IMR-90 (cell line): ENCODE measurements at regions not wholly inside any gene's neighbourhood (a gene's known extent, or its start where the extent isn't known, plus 50 kb on each side); places are given as distances from the start of the nearest gene placed in this dataset.

Source experiments
- ATAC-seq: fragments of 200-7000 bp; cut with Tn5 transposase; 2 replicates; pipeline ENCODE4 v1.9.1; 2020; ENCODE audit warnings: low read depth, mild to moderate bottlenecking, moderate library complexity
- BruUV-seq: library from RNA; stranded (reverse); fragments of 400-500 nt; replicated peaks from 2 replicates; lab custom pipeline; 2021; lab: Mats Ljungman, UMichigan
- CTCF ChIA-PET: fragments of 300-600 bp; formaldehyde crosslinking; extraction: SDS; loops from one replicate; lab custom pipeline; 2021; ENCODE audit warnings: antibody characterized with exemption; lab: Yijun Ruan, JAX
- POLR2A ChIA-PET: fragments of 300-600 bp; sonication (Branson Sonifier 250); formaldehyde crosslinking; loops from one replicate; lab custom pipeline; 2022; ENCODE audit warnings: antibody characterized with exemption; ENCODE audit not compliant: unreplicated experiment; lab: Charles Lee
- DNase-seq: peaks from one replicate; pipeline ENCODE4 v3.0.0; 2013
- H2AFZ ChIP-seq: replicated peaks from 2 replicates; pipeline ENCODE3; 2013; ENCODE audit warnings: low read length, mild to moderate bottlenecking; ENCODE audit not compliant: poor library complexity
- H2AK5ac ChIP-seq: 2 replicates; pipeline ENCODE4 v1.6.1; 2013; ENCODE audit warnings: low read depth, low read length, inconsistent platforms
- H2AK9ac ChIP-seq: replicated peaks from 2 replicates; pipeline ENCODE3; 2013; ENCODE audit warnings: mild to moderate bottlenecking, low read depth, low read length, moderate library complexity; ENCODE audit not compliant: poor library complexity
- H2BK120ac ChIP-seq: 2 replicates; pipeline ENCODE4 v1.6.1; 2013; ENCODE audit warnings: low read depth, low read length, inconsistent platforms
- H2BK15ac ChIP-seq: 3 replicates; pipeline ENCODE4 v1.6.1; 2013; ENCODE audit warnings: low read depth, low read length, inconsistent platforms
- H2BK20ac ChIP-seq: 2 replicates; pipeline ENCODE4 v1.6.1; 2013; ENCODE audit warnings: low read depth, mild to moderate bottlenecking, inconsistent platforms, low read length, moderate library complexity
- H2BK5ac ChIP-seq: 2 replicates; pipeline ENCODE4 v1.6.1; 2013; ENCODE audit warnings: mild to moderate bottlenecking, low read depth, low read length, inconsistent platforms; ENCODE audit not compliant: poor library complexity, severe bottlenecking
- H3K14ac ChIP-seq: replicated peaks from 2 replicates; pipeline ENCODE4 v1.6.1; 2013; ENCODE audit warnings: low read depth, low read length, inconsistent platforms
- H3K18ac ChIP-seq: 2 replicates; pipeline ENCODE4 v1.6.1; 2013; ENCODE audit warnings: low read depth, low read length, control low read depth
- H3K23ac ChIP-seq: 2 replicates; pipeline ENCODE4 v1.6.1; 2013; ENCODE audit warnings: low read depth, low read length, inconsistent platforms
- H3K27ac ChIP-seq: 2 replicates; pipeline ENCODE4 v1.5.1; 2013; ENCODE audit warnings: mild to moderate bottlenecking, control low read depth, low read length; ENCODE audit not compliant: insufficient read depth
- H3K27me3 ChIP-seq: 2 replicates; pipeline ENCODE4 v1.6.1; 2013; ENCODE audit warnings: low read length; ENCODE audit not compliant: control insufficient read depth, insufficient read depth
- H3K36me3 ChIP-seq: 2 replicates; pipeline ENCODE4 v1.6.1; 2013; ENCODE audit warnings: low read length, mixed read lengths; ENCODE audit not compliant: control insufficient read depth, insufficient read depth
- H3K4ac ChIP-seq: 2 replicates; pipeline ENCODE4 v1.6.1; 2013; ENCODE audit warnings: low read depth, low read length, inconsistent platforms
- H3K4me1 ChIP-seq: 2 replicates; pipeline ENCODE4 v1.6.1; 2013; ENCODE audit warnings: low read length, mixed read lengths; ENCODE audit not compliant: control insufficient read depth, insufficient read depth
- H3K4me2 ChIP-seq: 2 replicates; pipeline ENCODE4 v1.6.1; 2013; ENCODE audit warnings: low read depth, mild to moderate bottlenecking, control low read depth, low read length, moderate library complexity
- H3K4me3 ChIP-seq: 2 replicates; pipeline ENCODE4 v1.5.1; 2013; ENCODE audit warnings: low read depth, mild to moderate bottlenecking, control low read depth, low read length, moderate library complexity; ENCODE audit not compliant: insufficient read depth
- H3K56ac ChIP-seq: 2 replicates; pipeline ENCODE4 v1.6.1; 2013; ENCODE audit warnings: low read length, inconsistent platforms; ENCODE audit not compliant: insufficient read depth; ENCODE audit errors: extremely low read depth
- H3K79me1 ChIP-seq, 2 experiments: 2 replicates each; pipeline ENCODE4 v1.6.1; 2013; ENCODE audit warnings: low read length in 2 of 2, inconsistent platforms in 1 of 2, low read depth in 1 of 2
- H3K9ac ChIP-seq: 2 replicates; pipeline ENCODE4 v1.6.1; 2013; ENCODE audit warnings: low read depth, low read length, control low read depth
- H3K9me1 ChIP-seq: 2 replicates; pipeline ENCODE4 v1.6.1; 2013; ENCODE audit warnings: low read length, inconsistent platforms; ENCODE audit not compliant: insufficient read depth
- H3K9me3 ChIP-seq: 2 replicates; pipeline ENCODE4 v1.6.1; 2013; ENCODE audit warnings: low read length; ENCODE audit not compliant: control insufficient read depth, insufficient read depth
- H4K20me1 ChIP-seq: 2 replicates; pipeline ENCODE4 v1.6.1; 2013; ENCODE audit warnings: low read length, inconsistent platforms; ENCODE audit not compliant: insufficient read depth
- H4K5ac ChIP-seq: 2 replicates; pipeline ENCODE4 v1.6.1; 2013; ENCODE audit warnings: mild to moderate bottlenecking, low read depth, low read length, control low read depth
- H4K8ac ChIP-seq, 2 experiments: 2 replicates each; pipeline ENCODE4 v1.6.1; 2013; ENCODE audit warnings: low read depth in 2 of 2, low read length in 2 of 2, control low read depth in 1 of 2, inconsistent platforms in 1 of 2
- H4K91ac ChIP-seq: 2 replicates; pipeline ENCODE4 v1.6.1; 2013; ENCODE audit warnings: low read depth, low read length, inconsistent platforms; ENCODE audit not compliant: insufficient read depth
- BHLHE40 ChIP-seq: fragments of 150-350 bp; IDR thresholded peaks from 2 replicates; pipeline ENCODE4 v1.6.1; 2016; ENCODE audit warnings: mild to moderate bottlenecking, low read depth, low read length
- CEBPB ChIP-seq: IDR thresholded peaks from 2 replicates; pipeline ENCODE4 v1.6.1; 2012; ENCODE audit warnings: low read depth, low read length, improper control_type of control experiment
- CHD1 ChIP-seq: IDR thresholded peaks from 2 replicates; pipeline ENCODE4 v1.6.1; 2012; ENCODE audit warnings: low read depth, low read length, improper control_type of control experiment
- CTCF ChIP-seq: conservative IDR thresholded peaks from 2 replicates; pipeline ENCODE4 v1.5.1; 2012; ENCODE audit warnings: mild to moderate bottlenecking, low read depth, low read length, improper control_type of control experiment
- MAZ ChIP-seq: IDR thresholded peaks from 2 replicates; pipeline ENCODE4 v1.6.1; 2012; ENCODE audit warnings: low read depth, mild to moderate bottlenecking, low read length, improper control_type of control experiment, moderate library complexity, borderline replicate concordance
- NFE2L2 ChIP-seq: fragments of 150-350 bp; IDR thresholded peaks from 2 replicates; pipeline ENCODE4 v1.6.1; 2016; ENCODE audit warnings: low read depth, mild to moderate bottlenecking, low read length
- POLR2A ChIP-seq: IDR thresholded peaks from 2 replicates; pipeline ENCODE4 v1.6.1; 2012; ENCODE audit warnings: mild to moderate bottlenecking, low read depth, low read length
- RAD21 ChIP-seq: IDR thresholded peaks from 2 replicates; pipeline ENCODE4 v1.6.1; 2012; ENCODE audit warnings: low read length, improper control_type of control experiment
- RCOR1 ChIP-seq: IDR thresholded peaks from 2 replicates; pipeline ENCODE4 v1.6.1; 2012; ENCODE audit warnings: mild to moderate bottlenecking, low read length, improper control_type of control experiment; ENCODE audit not compliant: insufficient replicate concordance
- RFX5 ChIP-seq: IDR thresholded peaks from 2 replicates; pipeline ENCODE4 v1.8.0; 2012; ENCODE audit warnings: low read depth, mild to moderate bottlenecking, low read length, moderate library complexity
- SMC3 ChIP-seq: fragments of 150-350 bp; IDR thresholded peaks from 2 replicates; pipeline ENCODE4 v1.6.1; 2016; ENCODE audit warnings: low read depth, mild to moderate bottlenecking, antibody characterized with exemption, low read length, moderate library complexity
- WGBS, 2 experiments: methylation state at CpG; one replicate each; pipeline versions ENCODE4 v1.1.5 to v1.1.7; 2013; ENCODE audit warnings: missing lambda C conversion rate in 2 of 2; ENCODE audit not compliant: insufficient read length in 1 of 2; ENCODE audit errors: extremely low coverage in 2 of 2; 5-methylcytosine and 5-hydroxymethylcytosine counted together
- dilution Hi-C: fragments of 300-500 bp; cut with HindIII; formaldehyde crosslinking; loops from one replicate; pipeline ENCODE4 v1.14.3; 2018; ENCODE audit warnings: low sequenced_read_pairs; ENCODE audit not compliant: unreplicated experiment
- in situ Hi-C: fragments of 300-500 bp; cut with MboI; formaldehyde crosslinking; loops from 3 replicates; pipeline ENCODE4 v1.14.3; 2019; ENCODE audit warnings: low sequenced_read_pairs, inconsistent platforms, mixed read lengths
- intact Hi-C: fragments of 100-400 bp; cut with micrococcal nuclease; formaldehyde crosslinking; loops from 2 replicates; pipeline ENCODE4 v1.10.0; 2022
- TF ChIP-seq, protein P1 (sequence below): fragments of 150-350 bp; IDR thresholded peaks from 2 replicates; pipeline ENCODE4 v1.6.1; 2017; ENCODE audit warnings: mild to moderate bottlenecking, antibody characterized with exemption, low read length, low read depth
- TF ChIP-seq, protein P2 (sequence below): fragments of 150-350 bp; IDR thresholded peaks from 2 replicates; pipeline ENCODE4 v1.6.1; 2016; ENCODE audit warnings: low read depth, mild to moderate bottlenecking, low read length, moderate library complexity, borderline replicate concordance

GRCh38 chr3:170640737-170641171, 54.9 kb upstream of the SLC7A14 start:
- Histone ChIP-seq H2AFZ (no peak overlapping the region), H2BK15ac (no peak overlapping the region), H3K9me3 (peaks cover 4% of the 10 kb centered on the region; the same call in 1 of the 2 replicates), H3K14ac (0 out of 2 replicates have a peak overlapping the region, but pooled peaks have one; percentile 7), H3K56ac (no peak overlapping the region), H2AK5ac (0 out of 2 replicates have a peak overlapping the region, but pooled peaks have one; percentile 0), H3K4me1 (peaks cover 12% of the 10 kb centered on the region), H3K79me1 (no peaks in the 10 kb centered on the region), H2AK9ac (no peak overlapping the region), H4K8ac (no peak overlapping the region), H4K91ac (no peak overlapping the region), H3K4me2 (no peak overlapping the region), H4K5ac (peak overlapping the region; percentile 26; the same call in 1 of the 2 replicates), H2BK5ac (no peak overlapping the region), H4K20me1 (no peaks in the 10 kb centered on the region), H3K4ac (peak overlapping the region; percentile 35; the same call in 1 of the 2 replicates), H3K9me1 (no peaks in the 10 kb centered on the region), H2BK120ac (peak overlapping the region; percentile 56; the same call in 1 of the 2 replicates), H3K27me3 (peaks cover 3% of the 10 kb centered on the region; the same call in 1 of the 2 replicates), H2BK20ac (no peak overlapping the region), H3K18ac (peak overlapping the region; percentile 45; the same call in 1 of the 2 replicates), H3K9ac (no peak overlapping the region), H3K27ac (peak overlapping the region; percentile 25; the same call in 1 of the 2 replicates), H3K23ac (no peak overlapping the region), H3K4me3 (no peak overlapping the region), H3K36me3 (no peaks in the 10 kb centered on the region)
- ChIA-PET POLR2A (no interaction called here), CTCF (interaction anchor here (0.7 to 2.2 kb wide), 2 partner anchors 9 to 10 kb away, joined by 3 to 5 read pairs; no protein-coding TSS in a partner anchor)
- WGBS, 2 experiments, result no CpG with 5 or more reads among the region's 1 CpG
- TF ChIP-seq BHLHE40 (no peak), CHD1 (no peak), CEBPB (no peak), NFE2L2 (no peak), CTCF (no peak), RFX5 (no peak), SMC3 (no peak), RCOR1 (no peak), POLR2A (no peak), RAD21 (no peak), MAZ (no peak)
- TF ChIP-seq, protein P1, sequence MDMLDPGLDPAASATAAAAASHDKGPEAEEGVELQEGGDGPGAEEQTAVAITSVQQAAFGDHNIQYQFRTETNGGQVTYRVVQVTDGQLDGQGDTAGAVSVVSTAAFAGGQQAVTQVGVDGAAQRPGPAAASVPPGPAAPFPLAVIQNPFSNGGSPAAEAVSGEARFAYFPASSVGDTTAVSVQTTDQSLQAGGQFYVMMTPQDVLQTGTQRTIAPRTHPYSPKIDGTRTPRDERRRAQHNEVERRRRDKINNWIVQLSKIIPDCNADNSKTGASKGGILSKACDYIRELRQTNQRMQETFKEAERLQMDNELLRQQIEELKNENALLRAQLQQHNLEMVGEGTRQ, result no peak
- TF ChIP-seq, protein P2, sequence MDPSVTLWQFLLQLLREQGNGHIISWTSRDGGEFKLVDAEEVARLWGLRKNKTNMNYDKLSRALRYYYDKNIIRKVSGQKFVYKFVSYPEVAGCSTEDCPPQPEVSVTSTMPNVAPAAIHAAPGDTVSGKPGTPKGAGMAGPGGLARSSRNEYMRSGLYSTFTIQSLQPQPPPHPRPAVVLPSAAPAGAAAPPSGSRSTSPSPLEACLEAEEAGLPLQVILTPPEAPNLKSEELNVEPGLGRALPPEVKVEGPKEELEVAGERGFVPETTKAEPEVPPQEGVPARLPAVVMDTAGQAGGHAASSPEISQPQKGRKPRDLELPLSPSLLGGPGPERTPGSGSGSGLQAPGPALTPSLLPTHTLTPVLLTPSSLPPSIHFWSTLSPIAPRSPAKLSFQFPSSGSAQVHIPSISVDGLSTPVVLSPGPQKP, result no peak
- DNase-seq, result no peak
- intact Hi-C loops (no loop called here), dilution Hi-C loops (no loop called here), in situ Hi-C loops (no loop called here)
- no peak for ATAC-seq
- no TSS peak for BruUV-seq
